Glomerular endothelial cell (primary cell): ENCODE measurements at regions not wholly inside any gene's neighbourhood (a gene's known extent, or its start where the extent isn't known, plus 50 kb on each side); places are given as distances from the start of the nearest gene placed in this dataset.

Experiments used
- DNase-seq: peaks from one replicate; pipeline ENCODE4 v3.0.0-alpha.2; 2011; ENCODE audit warnings: low read depth, low spot score; ENCODE audit errors: extremely low read depth

GRCh38 chr16:7103056-7103455 is 229.6 kb upstream of the RBFOX1 start:
- DNase-seq: no peak

- no peak for DNase-seq
Measured at GRCh38 chr16:7101054-7101453, 231.6 kb upstream of the RBFOX1 start.

- DNase-seq: no peak
Measured at GRCh38 chr16:7097518-7097917, 235.1 kb upstream of the RBFOX1 start.

GRCh38 chr16:7093511-7093910 is 239.1 kb upstream of the RBFOX1 start:
- DNase-seq: no peak

- DNase-seq: no peak
Measured at GRCh38 chr16:7090628-7091115, 242.0 kb upstream of the RBFOX1 start.

- no peak for DNase-seq
Measured at GRCh38 chr16:7089751-7090150, 242.9 kb upstream of the RBFOX1 start.

GRCh38 chr16:7088711-7089110 is 243.9 kb upstream of the RBFOX1 start:
- DNase-seq: no peak

GRCh38 chr16:7086822-7087616 is 245.6 kb upstream of the RBFOX1 start:
- no peak for DNase-seq

GRCh38 chr16:7085776-7086175 is 246.9 kb upstream of the RBFOX1 start:
- no peak for DNase-seq

- DNase-seq: no peak
Measured at GRCh38 chr16:7083096-7083495, 249.5 kb upstream of the RBFOX1 start.

- DNase-seq: no peak
Measured at GRCh38 chr16:7077636-7078035, 255.0 kb upstream of the RBFOX1 start.

GRCh38 chr16:7074715-7075114 is 257.9 kb upstream of the RBFOX1 start:
- no peak for DNase-seq

- no peak for DNase-seq
Measured at GRCh38 chr16:7057458-7057857, 275.2 kb upstream of the RBFOX1 start.

GRCh38 chr16:7055443-7055842 is 277.2 kb upstream of the RBFOX1 start:
- DNase-seq: no peak

GRCh38 chr16:7051591-7052349 is 280.9 kb upstream of the RBFOX1 start:
- DNase-seq: no peak

GRCh38 chr16:7044331-7044730 is 288.3 kb upstream of the RBFOX1 start:
- DNase-seq: no peak

- DNase-seq: no peak
Measured at GRCh38 chr16:7038475-7038874, 294.2 kb upstream of the RBFOX1 start.

GRCh38 chr16:7037495-7037894 is 295.1 kb upstream of the RBFOX1 start:
- DNase-seq: no peak

GRCh38 chr16:7031031-7031430 is 301.6 kb upstream of the RBFOX1 start:
- DNase-seq: no peak

GRCh38 chr16:7027401-7027800 is 305.2 kb upstream of the RBFOX1 start:
- no peak for DNase-seq

GRCh38 chr16:7026639-7027038 is 306.0 kb upstream of the RBFOX1 start:
- no peak for DNase-seq

- DNase-seq: no peak
Measured at GRCh38 chr16:7025616-7026190, 306.9 kb upstream of the RBFOX1 start.
